A673 (cell line): ENCODE measurements at regions not wholly inside any gene's neighbourhood (a gene's known extent, or its start where the extent isn't known, plus 50 kb on each side); places are given as distances from the start of the nearest gene placed in this dataset.

Experiments
- BruUV-seq: library from RNA; stranded (reverse); fragments of 400-500 nt; replicated peaks from 2 replicates; lab custom pipeline; 2021; lab: Mats Ljungman, UMichigan
- CTCF ChIA-PET: fragments of 300-600 bp; sonication (Branson Sonifier 250); formaldehyde crosslinking; loops from one replicate; lab custom pipeline; 2022; ENCODE audit warnings: antibody characterized with exemption; lab: Charles Lee
- POLR2A ChIA-PET: fragments of 300-600 bp; sonication (Branson Sonifier 250); formaldehyde crosslinking; loops from one replicate; lab custom pipeline; 2022; ENCODE audit warnings: antibody characterized with exemption; ENCODE audit not compliant: low non-redundant PET; lab: Charles Lee
- DNase-seq: peaks from one replicate; pipeline ENCODE4 v3.0.0-alpha.2; 2015; ENCODE audit warnings: low spot score
- H3K27ac ChIP-seq: fragments of 200-600 bp; sonication (generic); 2 replicates; pipeline ENCODE4 v1.5.1; 2016; ENCODE audit warnings: mixed run types, low read depth, mild to moderate bottlenecking, mixed read lengths, antibody characterized with exemption, low read length; ENCODE audit not compliant: poor library complexity, severe bottlenecking
- H3K27me3 ChIP-seq: fragments of 200-600 bp; sonication (generic); replicated peaks from 2 replicates; pipeline ENCODE4 v1.6.1; 2017; ENCODE audit warnings: mixed run types, low read depth, mild to moderate bottlenecking, mixed read lengths, antibody characterized with exemption, low read length; ENCODE audit not compliant: insufficient read depth, poor library complexity
- H3K36me3 ChIP-seq: fragments of 200-600 bp; sonication (generic); 2 replicates; pipeline ENCODE4 v1.6.1; 2016; ENCODE audit warnings: mixed run types, mild to moderate bottlenecking, mixed read lengths, antibody characterized with exemption, low read length; ENCODE audit not compliant: insufficient read depth, poor library complexity, severe bottlenecking
- H3K4me1 ChIP-seq: fragments of 200-600 bp; sonication (generic); 2 replicates; pipeline ENCODE4 v1.6.1; 2017; ENCODE audit warnings: mixed run types, mild to moderate bottlenecking, mixed read lengths, antibody characterized with exemption, low read length; ENCODE audit not compliant: insufficient read depth, poor library complexity, severe bottlenecking
- H3K4me3 ChIP-seq: fragments of 200-600 bp; sonication (generic); 2 replicates; pipeline ENCODE4 v1.5.1; 2016; ENCODE audit warnings: low read depth, mixed run types, mild to moderate bottlenecking, mixed read lengths, low read length; ENCODE audit not compliant: poor library complexity, severe bottlenecking
- H3K9me3 ChIP-seq: fragments of 200-600 bp; sonication (generic); 2 replicates; pipeline ENCODE4 v1.6.1; 2016; ENCODE audit warnings: mixed run types, low read depth, mild to moderate bottlenecking, mixed read lengths, antibody characterized with exemption, low read length; ENCODE audit not compliant: poor library complexity, severe bottlenecking
- EZH2 ChIP-seq: fragments of 200-600 bp; sonication (generic); IDR thresholded peaks from 2 replicates; pipeline ENCODE4 v1.6.1; 2017; ENCODE audit warnings: borderline replicate concordance, low read depth, mild to moderate bottlenecking, mixed read lengths, antibody characterized with exemption, low read length; ENCODE audit not compliant: poor library complexity, severe bottlenecking
- intact Hi-C: fragments of 100-400 bp; cut with micrococcal nuclease; formaldehyde crosslinking; loops from one replicate; pipeline ENCODE4 v1.10.0; 2022; ENCODE audit not compliant: unreplicated experiment
- TF ChIP-seq, protein P1 (sequence below): fragments of 300-800, 200-600 bp; sonication (generic); conservative IDR thresholded peaks from 2 replicates; pipeline ENCODE4 v1.5.1; 2017; ENCODE audit warnings: low read depth, mild to moderate bottlenecking, antibody characterized with exemption, low read length, moderate library complexity, mixed read lengths

DNA sequence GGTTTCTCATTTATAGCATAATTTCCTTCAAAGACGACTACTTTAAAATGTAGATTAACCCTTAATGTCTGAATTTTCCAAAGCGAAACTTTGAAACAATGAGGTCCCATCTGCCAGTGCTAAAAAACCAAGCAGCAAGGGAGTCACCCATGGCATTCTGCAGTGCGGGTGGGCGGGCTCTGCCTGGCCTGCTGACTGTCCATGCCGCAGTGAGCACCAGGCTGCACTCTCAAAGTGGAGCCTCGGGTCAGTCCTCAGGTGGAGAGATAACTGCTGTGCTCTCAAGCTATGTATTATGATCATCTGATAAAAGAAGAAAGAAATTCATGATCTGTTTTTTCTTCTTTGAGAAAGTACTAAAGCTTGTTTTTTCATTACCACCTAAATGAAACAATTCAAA lies 581.6 kb downstream of the CETN3 start:
- intact Hi-C loops, result no loop called here
- CTCF ChIA-PET, result no interaction called here
- BruUV-seq, result no TSS peak

DNA sequence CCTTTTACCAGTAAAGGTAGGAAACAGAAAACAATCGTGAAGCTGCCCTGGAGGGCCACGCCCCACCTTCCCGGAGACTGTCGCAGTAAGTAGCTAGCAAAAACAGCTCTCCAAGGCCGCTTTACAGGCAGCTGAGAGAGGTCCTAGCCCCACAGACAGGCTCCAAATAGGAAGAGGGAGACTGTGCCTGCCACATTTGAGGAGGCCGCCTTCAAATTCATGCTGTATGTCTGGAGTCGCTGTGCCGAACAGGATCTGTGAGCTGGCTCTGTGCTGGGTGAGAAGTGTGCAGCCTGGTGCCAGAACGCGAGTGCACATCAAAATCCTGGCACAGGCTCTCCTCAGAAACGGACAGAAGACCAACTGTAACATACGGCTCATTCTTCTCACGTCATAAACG lies 582.2 kb downstream of the CETN3 start:
- TF ChIP-seq EZH2, result no peak
- TF ChIP-seq, protein P1, sequence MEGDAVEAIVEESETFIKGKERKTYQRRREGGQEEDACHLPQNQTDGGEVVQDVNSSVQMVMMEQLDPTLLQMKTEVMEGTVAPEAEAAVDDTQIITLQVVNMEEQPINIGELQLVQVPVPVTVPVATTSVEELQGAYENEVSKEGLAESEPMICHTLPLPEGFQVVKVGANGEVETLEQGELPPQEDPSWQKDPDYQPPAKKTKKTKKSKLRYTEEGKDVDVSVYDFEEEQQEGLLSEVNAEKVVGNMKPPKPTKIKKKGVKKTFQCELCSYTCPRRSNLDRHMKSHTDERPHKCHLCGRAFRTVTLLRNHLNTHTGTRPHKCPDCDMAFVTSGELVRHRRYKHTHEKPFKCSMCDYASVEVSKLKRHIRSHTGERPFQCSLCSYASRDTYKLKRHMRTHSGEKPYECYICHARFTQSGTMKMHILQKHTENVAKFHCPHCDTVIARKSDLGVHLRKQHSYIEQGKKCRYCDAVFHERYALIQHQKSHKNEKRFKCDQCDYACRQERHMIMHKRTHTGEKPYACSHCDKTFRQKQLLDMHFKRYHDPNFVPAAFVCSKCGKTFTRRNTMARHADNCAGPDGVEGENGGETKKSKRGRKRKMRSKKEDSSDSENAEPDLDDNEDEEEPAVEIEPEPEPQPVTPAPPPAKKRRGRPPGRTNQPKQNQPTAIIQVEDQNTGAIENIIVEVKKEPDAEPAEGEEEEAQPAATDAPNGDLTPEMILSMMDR, result no peak
- H3K36me3 ChIP-seq, result no peaks in the 10 kb centered on the region
- intact Hi-C loops, result no loop called here
- no peaks in the 10 kb centered on the region for H3K27me3 ChIP-seq
- no TSS peak for BruUV-seq
- ChIA-PET CTCF (no interaction called here), POLR2A (no interaction called here)
- H3K4me1 ChIP-seq, result no peaks in the 10 kb centered on the region
- no peaks in the 10 kb centered on the region for H3K9me3 ChIP-seq
- H3K27ac ChIP-seq, result no peak overlapping the region
- DNase-seq, result no peak
- H3K4me3 ChIP-seq, result no peak overlapping the region

More for the DNA sequence above, 581.6 kb downstream of the CETN3 start:
- Histone ChIP-seq H3K36me3 (no peaks in the 10 kb centered on the region), H3K4me3 (no peak overlapping the region), H3K4me1 (no peaks in the 10 kb centered on the region), H3K27me3 (no peaks in the 10 kb centered on the region), H3K27ac (no peak overlapping the region), H3K9me3 (no peaks in the 10 kb centered on the region)
- POLR2A ChIA-PET, result no interaction called here
- DNase-seq, result no peak
- TF ChIP-seq, protein P1, result no peak
- TF ChIP-seq EZH2, result no peak

DNA sequence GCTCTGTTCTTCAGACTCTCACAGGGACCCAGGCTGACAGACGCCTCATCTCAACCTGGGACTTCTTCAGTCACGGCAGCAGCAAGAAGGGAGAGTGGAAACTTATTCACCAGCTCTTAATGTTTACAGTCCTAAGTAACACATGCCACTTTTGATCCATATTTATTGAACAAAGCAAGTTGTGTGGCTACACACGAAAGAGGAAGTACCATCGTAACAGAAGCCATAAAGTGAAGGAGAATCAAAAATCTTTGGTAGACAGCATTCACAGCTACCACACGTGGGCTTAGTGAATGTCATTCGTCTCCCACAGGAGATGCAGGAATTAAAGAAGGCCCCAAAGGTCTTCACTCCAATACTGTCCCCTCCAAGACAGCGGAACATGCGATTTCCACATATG lies 582.6 kb downstream of the CETN3 start:
- Histone ChIP-seq H3K27me3 (no peaks in the 10 kb centered on the region), H3K27ac (no peak overlapping the region), H3K36me3 (no peaks in the 10 kb centered on the region), H3K9me3 (no peaks in the 10 kb centered on the region), H3K4me3 (no peak overlapping the region), H3K4me1 (no peaks in the 10 kb centered on the region)
- TF ChIP-seq, protein P1, result no peak
- TF ChIP-seq EZH2, result no peak
- ChIA-PET POLR2A (no interaction called here), CTCF (no interaction called here)
- no TSS peak for BruUV-seq
- intact Hi-C loops, result no loop called here
- no peak for DNase-seq
